ENCODE measurements at regions not wholly inside any gene's neighbourhood (a gene's known extent, or its start where the extent isn't known, plus 50 kb on each side); places are given as distances from the start of the nearest gene placed in this dataset.

DNA sequence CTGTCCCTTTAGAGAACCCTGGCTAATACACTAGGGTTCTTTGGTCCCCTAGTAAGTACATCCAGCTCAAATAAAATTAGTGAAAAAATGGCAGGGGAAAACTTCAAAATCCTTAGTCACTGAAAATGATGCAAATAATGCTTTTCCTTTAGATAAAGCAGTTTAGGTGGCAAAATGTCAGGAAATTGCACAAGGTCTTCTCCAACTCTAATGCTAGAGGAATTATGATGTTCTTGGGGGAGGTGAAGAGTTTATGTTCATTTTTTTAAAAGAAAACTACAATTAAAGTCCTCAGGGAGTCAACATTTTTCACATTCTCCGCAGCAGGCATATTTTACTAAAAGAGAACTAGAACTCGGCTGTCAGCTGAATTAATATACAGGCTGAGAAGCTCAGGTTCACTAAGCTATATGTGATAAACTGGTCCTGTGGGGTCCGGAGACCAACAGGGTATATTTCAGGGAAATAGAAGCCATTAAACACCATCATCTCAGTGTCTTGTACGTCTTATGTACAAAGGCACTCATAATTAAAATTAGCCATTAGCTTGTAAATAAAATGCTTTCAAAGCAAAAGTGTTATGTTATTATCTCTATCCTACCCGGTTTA is 1164.7 kb upstream of the AUTS2 start:
- Histone ChIP-seq H3K9me3 (no peaks in the 10 kb centered on the region), H3K36me3 (no peaks in the 10 kb centered on the region), H3K4me1 (no peaks in the 10 kb centered on the region), H3K27me3 (no peaks in the 10 kb centered on the region), H3K4me3 (no peak overlapping the region), H3K27ac (no peak overlapping the region)
- no peak for ATAC-seq
- TF ChIP-seq CTCF (IDR thresholded peaks at IDR 0.05) (no peak), EP300 (IDR thresholded peaks at IDR 0.05) (no peak), POLR2AphosphoS5 (IDR thresholded peaks at IDR 0.05) (no peak), POLR2A (IDR thresholded peaks at IDR 0.05) (no peak)
- 87 to 90% methylated on average over 2 to 5 of the region's 5 CpGs for WGBS, 2 donors (ENCODE audit: low coverage in 1 of 2)

GRCh38 chr7:68434857-68435256 is 1163.4 kb upstream of the AUTS2 start:
- Histone ChIP-seq H3K4me3 (no peak overlapping the region), H3K36me3 (no peaks in the 10 kb centered on the region), H3K27me3 (no peaks in the 10 kb centered on the region), H3K4me1 (no peaks in the 10 kb centered on the region), H3K27ac (no peak overlapping the region), H3K9me3 (no peaks in the 10 kb centered on the region)
- TF ChIP-seq POLR2A (IDR thresholded peaks at IDR 0.05) = no peak
- TF ChIP-seq CTCF (IDR thresholded peaks at IDR 0.05) = no peak
- no peak for TF ChIP-seq POLR2AphosphoS5 (IDR thresholded peaks at IDR 0.05)
- no peak for TF ChIP-seq EP300 (IDR thresholded peaks at IDR 0.05)
- no peak for ATAC-seq
- 56 to 70% methylated on average over 8 of the region's 13 CpGs for WGBS, 2 donors (ENCODE audit: low coverage in 1 of 2)

- ATAC-seq = no peak
- Histone ChIP-seq H3K4me3 (no peak overlapping the region), H3K27me3 (no peaks in the 10 kb centered on the region), H3K9me3 (no peaks in the 10 kb centered on the region), H3K36me3 (no peaks in the 10 kb centered on the region), H3K4me1 (no peaks in the 10 kb centered on the region), H3K27ac (no peak overlapping the region)
- WGBS, 2 donors (ENCODE audit: low coverage in 1 of 2) = 50 to 68% methylated on average over 1 to 2 of the region's 2 CpGs
- TF ChIP-seq POLR2AphosphoS5 (IDR thresholded peaks at IDR 0.05) = no peak
- TF ChIP-seq EP300 (IDR thresholded peaks at IDR 0.05) = no peak
- no peak for TF ChIP-seq POLR2A (IDR thresholded peaks at IDR 0.05)
- TF ChIP-seq CTCF (IDR thresholded peaks at IDR 0.05) = no peak
Observed at GRCh38 chr7:68438016-68438415, 1160.3 kb upstream of the AUTS2 start.

DNA sequence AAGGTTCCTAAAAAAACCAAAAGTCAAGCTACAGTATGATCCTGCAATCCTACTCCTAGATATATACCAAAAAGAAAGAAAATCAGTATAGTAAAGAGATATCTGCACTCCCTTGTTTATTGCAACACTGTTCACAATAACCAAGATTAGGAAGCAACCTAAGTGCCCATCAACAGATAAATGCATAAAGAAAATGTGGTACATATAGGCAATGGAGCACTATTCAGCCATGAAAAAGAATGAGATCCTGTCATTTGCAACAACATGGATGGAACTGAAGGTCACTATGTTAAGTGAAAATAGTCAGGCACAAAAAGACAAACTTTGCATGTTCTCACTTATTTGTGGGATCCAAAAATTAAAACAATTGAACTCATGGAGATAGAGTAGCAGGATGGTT is 1159.5 kb upstream of the AUTS2 start:
- TF ChIP-seq POLR2A (IDR thresholded peaks at IDR 0.05) = no peak
- TF ChIP-seq CTCF (IDR thresholded peaks at IDR 0.05) = no peak
- TF ChIP-seq POLR2AphosphoS5 (IDR thresholded peaks at IDR 0.05) = no peak
- no peak for TF ChIP-seq EP300 (IDR thresholded peaks at IDR 0.05)
- H3K27me3 ChIP-seq = no peaks in the 10 kb centered on the region
- H3K36me3 ChIP-seq = no peaks in the 10 kb centered on the region
- no peaks in the 10 kb centered on the region for H3K9me3 ChIP-seq
- H3K27ac ChIP-seq = no peak overlapping the region
- H3K4me3 ChIP-seq = no peak overlapping the region
- H3K4me1 ChIP-seq = no peaks in the 10 kb centered on the region
- no peak for ATAC-seq

DNA sequence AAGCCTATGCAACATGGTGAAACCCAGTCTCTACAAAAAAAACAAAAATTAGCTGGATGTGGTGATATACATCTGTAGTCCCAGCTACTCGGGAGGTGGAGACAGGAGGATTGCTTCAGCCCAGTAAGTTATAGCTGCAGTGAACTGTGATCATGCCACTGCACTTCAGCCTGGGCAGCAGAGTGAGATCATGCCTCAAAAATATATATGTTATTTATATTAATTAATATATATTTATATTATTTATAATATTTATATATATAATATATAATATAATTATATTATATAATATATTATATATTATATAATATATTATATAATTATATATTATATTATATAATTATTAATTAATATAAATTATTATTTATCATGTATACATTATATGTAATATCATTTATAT is 1158.4 kb upstream of the AUTS2 start:
- 83 to 88% methylated on average over 1 of the region's 1 CpG for WGBS, 2 donors (ENCODE audit: low coverage in 1 of 2)
- H3K27ac ChIP-seq = no peak overlapping the region
- no peaks in the 10 kb centered on the region for H3K4me1 ChIP-seq
- H3K4me3 ChIP-seq = no peak overlapping the region
- no peaks in the 10 kb centered on the region for H3K27me3 ChIP-seq
- TF ChIP-seq CTCF (IDR thresholded peaks at IDR 0.05) (no peak), POLR2A (IDR thresholded peaks at IDR 0.05) (no peak), POLR2AphosphoS5 (IDR thresholded peaks at IDR 0.05) (no peak), EP300 (IDR thresholded peaks at IDR 0.05) (no peak)
- no peaks in the 10 kb centered on the region for H3K9me3 ChIP-seq
- no peaks in the 10 kb centered on the region for H3K36me3 ChIP-seq
- ATAC-seq = no peak

All from gastroesophageal sphincter (tissue), 4 donors.